ENCODE measurements at regions not wholly inside any gene's neighbourhood (a gene's known extent, or its start where the extent isn't known, plus 50 kb on each side); places are given as distances from the start of the nearest gene placed in this dataset.

- no peak for TF ChIP-seq CTCF (IDR thresholded peaks at IDR 0.05)
- no peak for TF ChIP-seq POLR2AphosphoS5 (IDR thresholded peaks at IDR 0.05)
- TF ChIP-seq POLR2A (IDR thresholded peaks at IDR 0.05) = no peak
- no peak for TF ChIP-seq EP300 (IDR thresholded peaks at IDR 0.05)
These were observed 256.9 kb upstream of the COX7C start for GRCh38 chr5:86360801-86361200.

All from stomach (tissue), 4 donors.